IPS-18c (cell line): ENCODE measurements at regions not wholly inside any gene's neighbourhood (a gene's known extent, or its start where the extent isn't known, plus 50 kb on each side); places are given as distances from the start of the nearest gene placed in this dataset.
"Not testable (repeated sequence)": the region's sequence is repeated elsewhere in the genome, so short reads cannot be mapped to it uniquely, and the experiment has no call there.

Experiments used
- H3K4me3 ChIP-seq: 2 replicates; pipeline ENCODE4 v1.7.0; 2013; ENCODE audit warnings: low read depth, mild to moderate bottlenecking, low read length, moderate library complexity; ENCODE audit not compliant: insufficient read depth
- H3K9me3 ChIP-seq: one replicate; pipeline ENCODE4 v1.6.1; 2013; ENCODE audit warnings: mild to moderate bottlenecking, low read length, moderate library complexity; ENCODE audit not compliant: control insufficient read depth, insufficient read depth

- H3K4me3 ChIP-seq: no peak overlapping the region
- H3K9me3 ChIP-seq: peaks cover 2% of the 10 kb centered on the region
These were observed 198.2 kb upstream of the FOXK1 start for GRCh38 chr7:4483851-4484250.

GRCh38 chr7:4484545-4484944, 197.6 kb upstream of the FOXK1 start:
- H3K4me3 ChIP-seq: no peak overlapping the region
- peaks cover 2% of the 10 kb centered on the region for H3K9me3 ChIP-seq

GRCh38 chr7:4486907-4487306, 195.2 kb upstream of the FOXK1 start:
- H3K9me3 ChIP-seq: peaks cover 2% of the 10 kb centered on the region
- no peak overlapping the region for H3K4me3 ChIP-seq

- not testable (repeated sequence) for H3K4me3 ChIP-seq
- H3K9me3 ChIP-seq: peaks cover 11% of the 10 kb centered on the region
These were observed 185.2 kb upstream of the FOXK1 start for GRCh38 chr7:4496911-4497310.

- H3K4me3 ChIP-seq: no peak overlapping the region
- peaks cover 8% of the 10 kb centered on the region for H3K9me3 ChIP-seq
These were observed 181.3 kb upstream of the FOXK1 start for GRCh38 chr7:4500812-4501211.

GRCh38 chr7:4507886-4508285, 174.2 kb upstream of the FOXK1 start:
- H3K4me3 ChIP-seq, H3K9me3 ChIP-seq: not testable (repeated sequence)

GRCh38 chr7:4513450-4513849, 168.6 kb upstream of the FOXK1 start:
- Histone ChIP-seq H3K4me3 (no peak overlapping the region), H3K9me3 (peaks cover 5% of the 10 kb centered on the region)

GRCh38 chr7:4519819-4520520, 162.1 kb upstream of the FOXK1 start:
- Histone ChIP-seq H3K4me3 (no peak overlapping the region), H3K9me3 (no peaks in the 10 kb centered on the region)

- Histone ChIP-seq H3K4me3 (no peak overlapping the region), H3K9me3 (no peaks in the 10 kb centered on the region)
These were observed 158.9 kb upstream of the FOXK1 start for GRCh38 chr7:4523219-4523618.

- H3K4me3 ChIP-seq: no peak overlapping the region
- H3K9me3 ChIP-seq: no peaks in the 10 kb centered on the region
These were observed 158.2 kb upstream of the FOXK1 start for GRCh38 chr7:4523873-4524272.

- Histone ChIP-seq H3K4me3 (no peak overlapping the region), H3K9me3 (no peaks in the 10 kb centered on the region)
These were observed 156.2 kb upstream of the FOXK1 start for GRCh38 chr7:4525884-4526283.

GRCh38 chr7:4527988-4528636, 154.0 kb upstream of the FOXK1 start:
- H3K9me3 ChIP-seq: no peaks in the 10 kb centered on the region
- no peak overlapping the region for H3K4me3 ChIP-seq

GRCh38 chr7:4531236-4531635, 150.9 kb upstream of the FOXK1 start:
- Histone ChIP-seq H3K9me3 (no peaks in the 10 kb centered on the region), H3K4me3 (no peak overlapping the region)

- H3K9me3 ChIP-seq, H3K4me3 ChIP-seq: not testable (repeated sequence)
These were observed 148.8 kb upstream of the FOXK1 start for GRCh38 chr7:4533339-4533738.

GRCh38 chr7:4549681-4550080, 132.4 kb upstream of the FOXK1 start:
- Histone ChIP-seq H3K4me3 (no peak overlapping the region), H3K9me3 (no peaks in the 10 kb centered on the region)

- no peaks in the 10 kb centered on the region for H3K9me3 ChIP-seq
- no peak overlapping the region for H3K4me3 ChIP-seq
These were observed 132.0 kb upstream of the FOXK1 start for GRCh38 chr7:4550117-4550516.

- Histone ChIP-seq H3K9me3 (no peaks in the 10 kb centered on the region), H3K4me3 (no peak overlapping the region)
These were observed 129.1 kb upstream of the FOXK1 start for GRCh38 chr7:4552985-4553384.

- Histone ChIP-seq H3K4me3 (no peak overlapping the region), H3K9me3 (no peaks in the 10 kb centered on the region)
These were observed 125.0 kb upstream of the FOXK1 start for GRCh38 chr7:4556868-4557793.
